DOHH2 (cell line): ENCODE measurements at regions not wholly inside any gene's neighbourhood (a gene's known extent, or its start where the extent isn't known, plus 50 kb on each side); places are given as distances from the start of the nearest gene placed in this dataset.
A peak's percentile ranks its signal among the peaks of the same experiment; 100 is the strongest.

Experiments
- H3F3A ChIP-seq: fragments of 200-600 bp; sonication (generic), shearing (Covaris generic); 2 replicates; pipeline ENCODE4 v1.6.0; 2016; ENCODE audit warnings: antibody characterized with exemption, mild to moderate bottlenecking; ENCODE audit not compliant: control insufficient read depth, insufficient read depth
- H3K27ac ChIP-seq: fragments of 200-600 bp; sonication (generic); 2 replicates; pipeline ENCODE4 v1.5.1; 2014; ENCODE audit warnings: low read depth, mild to moderate bottlenecking, low read length, moderate library complexity
- H3K27me3 ChIP-seq: fragments of 200-600 bp; sonication (generic); 2 replicates; pipeline ENCODE4 v1.6.1; 2014; ENCODE audit warnings: mild to moderate bottlenecking, low read length, mixed read lengths; ENCODE audit not compliant: control insufficient read depth
- H3K36me3 ChIP-seq: fragments of 200-600 bp; sonication (generic); 2 replicates; pipeline ENCODE4 v1.6.1; 2014; ENCODE audit warnings: mild to moderate bottlenecking, low read length, moderate library complexity, mixed read lengths; ENCODE audit not compliant: control insufficient read depth
- H3K4me1 ChIP-seq: fragments of 200-600 bp; sonication (generic); 2 replicates; pipeline ENCODE4 v1.6.1; 2014; ENCODE audit warnings: mild to moderate bottlenecking, low read length, mixed read lengths; ENCODE audit not compliant: control insufficient read depth
- H3K4me2 ChIP-seq: fragments of 200-600 bp; sonication (generic); 2 replicates; pipeline ENCODE4 v1.6.0; 2014; ENCODE audit warnings: mild to moderate bottlenecking, low read length, moderate library complexity
- H3K4me3 ChIP-seq: fragments of 200-600 bp; sonication (generic); 2 replicates; pipeline ENCODE4 v1.5.1; 2014; ENCODE audit warnings: mild to moderate bottlenecking, low read length, mixed read lengths
- H3K79me2 ChIP-seq: fragments of 200-600 bp; sonication (generic); 2 replicates; pipeline ENCODE4 v1.6.1; 2014; ENCODE audit warnings: mild to moderate bottlenecking, low read length, mixed read lengths; ENCODE audit not compliant: control insufficient read depth
- H3K9me2 ChIP-seq: fragments of 200-600 bp; sonication (generic); replicated peaks from 2 replicates; pipeline ENCODE4 v1.6.1; 2014; ENCODE audit warnings: mild to moderate bottlenecking, low read length, mixed read lengths; ENCODE audit not compliant: control insufficient read depth
- H3K9me3 ChIP-seq: fragments of 200-600 bp; sonication (generic); 2 replicates; pipeline ENCODE4 v1.6.1; 2014; ENCODE audit warnings: antibody characterized with exemption, low read length, mixed read lengths; ENCODE audit not compliant: control insufficient read depth, insufficient read depth
- H4K20me1 ChIP-seq: fragments of 200-600 bp; sonication (generic); 2 replicates; pipeline ENCODE4 v1.6.0; 2014; ENCODE audit warnings: low read depth, mild to moderate bottlenecking, antibody characterized with exemption, low read length, moderate library complexity; ENCODE audit not compliant: control insufficient read depth, insufficient read depth
- CTCF ChIP-seq: fragments of 200-600 bp; sonication (generic); IDR thresholded peaks from one replicate; pipeline ENCODE4 v1.5.1; 2014; ENCODE audit warnings: antibody characterized with exemption, mild to moderate bottlenecking, low read depth, low read length; ENCODE audit not compliant: poor library complexity, severe bottlenecking
- EZH2phosphoT487 ChIP-seq: fragments of 200-600 bp; sonication (generic); IDR thresholded peaks from 2 replicates; pipeline ENCODE4 v1.6.1; 2017; ENCODE audit warnings: borderline replicate concordance, mild to moderate bottlenecking, antibody characterized with exemption, low read length, moderate library complexity, mixed read lengths

GRCh38 chr2:64404002-64404731, 49.8 kb upstream of the LGALSL start:
- Histone ChIP-seq H3K27ac (no peak overlapping the region), H3K4me1 (peaks cover 8% of the 10 kb centered on the region), H3K27me3 (0 out of 2 replicates have a peak, but pooled peaks cover 2% of the 10 kb centered on the region), H3K9me2 (no peaks in the 10 kb centered on the region), H3F3A (no peaks in the 10 kb centered on the region), H3K4me3 (no peak overlapping the region), H3K4me2 (peak overlapping the region; percentile 9; the same call in 1 of the 2 replicates), H3K36me3 (no peaks in the 10 kb centered on the region), H3K79me2 (no peaks in the 10 kb centered on the region), H3K9me3 (no peaks in the 10 kb centered on the region), H4K20me1 (no peaks in the 10 kb centered on the region)
- TF ChIP-seq CTCF (no peak), EZH2phosphoT487 (no peak)
